A673 (cell line): ENCODE measurements at regions not wholly inside any gene's neighbourhood (a gene's known extent, or its start where the extent isn't known, plus 50 kb on each side); places are given as distances from the start of the nearest gene placed in this dataset.

Source experiments
- BruUV-seq: library from RNA; stranded (reverse); fragments of 400-500 nt; replicated peaks from 2 replicates; lab custom pipeline; 2021; lab: Mats Ljungman, UMichigan
- CTCF ChIA-PET: fragments of 300-600 bp; sonication (Branson Sonifier 250); formaldehyde crosslinking; loops from one replicate; lab custom pipeline; 2022; ENCODE audit warnings: antibody characterized with exemption; lab: Charles Lee
- POLR2A ChIA-PET: fragments of 300-600 bp; sonication (Branson Sonifier 250); formaldehyde crosslinking; loops from one replicate; lab custom pipeline; 2022; ENCODE audit warnings: antibody characterized with exemption; ENCODE audit not compliant: low non-redundant PET; lab: Charles Lee
- DNase-seq: peaks from one replicate; pipeline ENCODE4 v3.0.0-alpha.2; 2015; ENCODE audit warnings: low spot score
- H3K27ac ChIP-seq: fragments of 200-600 bp; sonication (generic); 2 replicates; pipeline ENCODE4 v1.5.1; 2016; ENCODE audit warnings: mixed run types, low read depth, mild to moderate bottlenecking, mixed read lengths, antibody characterized with exemption, low read length; ENCODE audit not compliant: poor library complexity, severe bottlenecking
- H3K27me3 ChIP-seq: fragments of 200-600 bp; sonication (generic); replicated peaks from 2 replicates; pipeline ENCODE4 v1.6.1; 2017; ENCODE audit warnings: mixed run types, low read depth, mild to moderate bottlenecking, mixed read lengths, antibody characterized with exemption, low read length; ENCODE audit not compliant: insufficient read depth, poor library complexity
- H3K36me3 ChIP-seq: fragments of 200-600 bp; sonication (generic); 2 replicates; pipeline ENCODE4 v1.6.1; 2016; ENCODE audit warnings: mixed run types, mild to moderate bottlenecking, mixed read lengths, antibody characterized with exemption, low read length; ENCODE audit not compliant: insufficient read depth, poor library complexity, severe bottlenecking
- H3K4me1 ChIP-seq: fragments of 200-600 bp; sonication (generic); 2 replicates; pipeline ENCODE4 v1.6.1; 2017; ENCODE audit warnings: mixed run types, mild to moderate bottlenecking, mixed read lengths, antibody characterized with exemption, low read length; ENCODE audit not compliant: insufficient read depth, poor library complexity, severe bottlenecking
- H3K4me3 ChIP-seq: fragments of 200-600 bp; sonication (generic); 2 replicates; pipeline ENCODE4 v1.5.1; 2016; ENCODE audit warnings: low read depth, mixed run types, mild to moderate bottlenecking, mixed read lengths, low read length; ENCODE audit not compliant: poor library complexity, severe bottlenecking
- H3K9me3 ChIP-seq: fragments of 200-600 bp; sonication (generic); 2 replicates; pipeline ENCODE4 v1.6.1; 2016; ENCODE audit warnings: mixed run types, low read depth, mild to moderate bottlenecking, mixed read lengths, antibody characterized with exemption, low read length; ENCODE audit not compliant: poor library complexity, severe bottlenecking
- CTCF ChIP-seq: fragments of 300-800, 200-600 bp; sonication (generic); conservative IDR thresholded peaks from 2 replicates; pipeline ENCODE4 v1.5.1; 2017; ENCODE audit warnings: low read depth, mild to moderate bottlenecking, antibody characterized with exemption, low read length, moderate library complexity, mixed read lengths
- EZH2 ChIP-seq: fragments of 200-600 bp; sonication (generic); IDR thresholded peaks from 2 replicates; pipeline ENCODE4 v1.6.1; 2017; ENCODE audit warnings: borderline replicate concordance, low read depth, mild to moderate bottlenecking, mixed read lengths, antibody characterized with exemption, low read length; ENCODE audit not compliant: poor library complexity, severe bottlenecking
- intact Hi-C: fragments of 100-400 bp; cut with micrococcal nuclease; formaldehyde crosslinking; loops from one replicate; pipeline ENCODE4 v1.10.0; 2022; ENCODE audit not compliant: unreplicated experiment

- no TSS peak for BruUV-seq
- DNase-seq = no peak
- CTCF ChIA-PET = no interaction called here
- POLR2A ChIA-PET = no interaction called here
- no peak overlapping the region for H3K27ac ChIP-seq
- intact Hi-C loops = no loop called here
- H3K4me1 ChIP-seq = peaks cover 29% of the 10 kb centered on the region
- H3K36me3 ChIP-seq = no peaks in the 10 kb centered on the region
- no peaks in the 10 kb centered on the region for H3K27me3 ChIP-seq
- no peak for TF ChIP-seq EZH2
- TF ChIP-seq CTCF = no peak
- peaks cover 8% of the 10 kb centered on the region for H3K9me3 ChIP-seq
- H3K4me3 ChIP-seq = no peak overlapping the region
Observed at GRCh38 chr5:67310740-67311139, 114.1 kb upstream of the CD180 start.

- peaks cover 8% of the 10 kb centered on the region for H3K9me3 ChIP-seq
- TF ChIP-seq CTCF = no peak
- TF ChIP-seq EZH2 = no peak
- intact Hi-C loops = no loop called here
- ChIA-PET CTCF (no interaction called here), POLR2A (no interaction called here)
- H3K4me1 ChIP-seq = peaks cover 29% of the 10 kb centered on the region
- H3K36me3 ChIP-seq = no peaks in the 10 kb centered on the region
- no peak overlapping the region for H3K4me3 ChIP-seq
- no TSS peak for BruUV-seq
- no peak for DNase-seq
- no peaks in the 10 kb centered on the region for H3K27me3 ChIP-seq
- H3K27ac ChIP-seq = no peak overlapping the region
Observed at GRCh38 chr5:67310169-67310568, 113.6 kb upstream of the CD180 start.

DNA sequence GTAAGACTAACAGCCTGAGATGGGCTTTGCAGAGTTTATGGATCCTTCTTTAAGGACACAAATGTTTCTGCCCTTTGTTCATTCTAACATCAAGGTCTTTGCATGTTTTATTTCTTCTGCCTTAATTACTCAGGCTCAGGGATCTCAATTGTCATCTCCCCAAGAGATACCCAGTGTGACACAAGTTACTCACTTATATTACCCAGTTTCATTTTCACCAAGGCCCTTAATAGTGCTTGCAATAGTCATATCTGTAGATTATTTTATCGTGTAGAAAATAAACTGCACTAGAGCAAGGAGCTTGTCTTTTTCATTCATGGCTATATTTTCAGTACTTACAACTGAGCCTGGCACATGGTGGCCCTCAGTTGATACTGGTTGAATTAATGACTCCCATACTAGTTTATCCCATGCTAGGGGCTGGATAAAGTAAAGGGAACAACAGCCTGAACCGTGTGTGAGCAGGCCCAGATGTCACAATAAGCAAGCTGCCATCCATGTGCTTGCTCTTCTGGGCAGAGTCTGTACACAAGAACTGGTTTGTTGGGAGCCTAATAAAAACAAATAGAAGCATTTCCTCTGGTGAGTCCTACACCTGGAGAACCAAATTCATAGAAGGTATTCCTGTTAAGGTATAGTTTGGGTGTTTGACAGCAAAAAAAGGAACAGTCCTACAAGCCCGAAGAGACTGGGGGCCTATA lies 112.5 kb upstream of the CD180 start:
- H3K4me3 ChIP-seq = no peak overlapping the region
- ChIA-PET POLR2A (no interaction called here), CTCF (no interaction called here)
- BruUV-seq = no TSS peak
- no peak for TF ChIP-seq CTCF
- no peaks in the 10 kb centered on the region for H3K36me3 ChIP-seq
- H3K9me3 ChIP-seq = peaks cover 8% of the 10 kb centered on the region
- H3K4me1 ChIP-seq = peaks cover 29% of the 10 kb centered on the region
- intact Hi-C loops = no loop called here
- H3K27ac ChIP-seq = no peak overlapping the region
- no peaks in the 10 kb centered on the region for H3K27me3 ChIP-seq
- DNase-seq = no peak
